HepG2 (cell line): ENCODE measurements at regions not wholly inside any gene's neighbourhood (a gene's known extent, or its start where the extent isn't known, plus 50 kb on each side); places are given as distances from the start of the nearest gene placed in this dataset.

Source experiments
- ATAC-seq: fragments of 200-7000 bp; cut with Tn5 transposase; 3 replicates; pipeline ENCODE4 v1.9.1; 2020; ENCODE audit warnings: mild to moderate bottlenecking, moderate library complexity
- BruUV-seq: library from RNA; stranded (reverse); fragments of 400-500 nt; replicated peaks from 2 replicates; lab custom pipeline; 2021; lab: Mats Ljungman, UMichigan
- CTCF ChIA-PET: fragments of 300-600 bp; formaldehyde crosslinking; extraction: SDS; loops from one replicate; lab custom pipeline; 2021; ENCODE audit warnings: low total read pairs, inconsistent platforms, low intra/inter-chr PET ratio; lab: Yijun Ruan, JAX
- POLR2A ChIA-PET: fragments of 350-600 bp; sonication (Branson Sonifier 250); formaldehyde crosslinking; loops from one replicate; lab custom pipeline; 2020; ENCODE audit warnings: antibody characterized with exemption, inconsistent platforms; lab: Yijun Ruan, JAX
- DNase-seq: peaks from one replicate; pipeline ENCODE4 v3.0.0-alpha.2; 2015; ENCODE audit warnings: low spot score
- FAIRE-seq: peaks from 3 replicates; lab custom pipeline; 2011; peaks lifted over from hg19 to GRCh38; lab: Jason Lieb, UNC
- H2AFZ ChIP-seq: one replicate; pipeline ENCODE4 v1.6.1; 2011; ENCODE audit warnings: low read length, inconsistent platforms
- H3K27ac ChIP-seq: fragments of 300-600 bp; 3 replicates; pipeline ENCODE4 v1.8.0; 2011; ENCODE audit warnings: mixed run types, mild to moderate bottlenecking, mixed read lengths, low read length, inconsistent platforms; ENCODE audit not compliant: insufficient read depth; ENCODE audit errors: extremely low read length
- H3K27me3 ChIP-seq, 2 experiments: fragments of 200-600 bp in 1 of 2; 2 replicates in 1 of 2; 3 replicates in 1 of 2; pipeline versions ENCODE4 v1.6.0 to v1.8.0; 2011; ENCODE audit warnings: low read length in 2 of 2, mild to moderate bottlenecking in 2 of 2, moderate library complexity in 2 of 2, inconsistent platforms in 1 of 2; ENCODE audit not compliant: insufficient read depth in 2 of 2, control insufficient read depth in 1 of 2
- H3K36me3 ChIP-seq, 2 experiments: fragments of 200-600 bp in 1 of 2; replicated peaks in 1 of 2; 2 replicates in 1 of 2; 3 replicates in 1 of 2; pipeline versions ENCODE4 v1.5.1 to v1.8.0; 2011; ENCODE audit warnings: low read length in 2 of 2, inconsistent platforms in 1 of 2; ENCODE audit not compliant: insufficient read depth in 2 of 2, control insufficient read depth in 1 of 2
- H3K4me1 ChIP-seq: 2 replicates; pipeline ENCODE4 v1.5.1; 2012; ENCODE audit warnings: low read length, inconsistent platforms; ENCODE audit not compliant: insufficient read depth
- H3K4me2 ChIP-seq: 2 replicates; pipeline ENCODE4 v1.6.0; 2011; ENCODE audit warnings: low read depth, low read length, inconsistent platforms
- H3K4me3 ChIP-seq, 3 experiments: fragments of 200-600 bp in 1 of 3; sonication (generic), shearing (Covaris generic) in 1 of 3; replicated peaks in 1 of 3; 2 replicates each; pipeline ENCODE4 v1.5.1; 2011 to 2016; ENCODE audit warnings: low read length in 3 of 3, inconsistent platforms in 2 of 3, low read depth in 2 of 3, mild to moderate bottlenecking in 2 of 3, control low read depth in 1 of 3, mixed read lengths in 1 of 3; ENCODE audit not compliant: insufficient read depth in 1 of 3
- H3K79me2 ChIP-seq: one replicate; pipeline ENCODE4 v1.6.1; 2011; ENCODE audit warnings: low read length, inconsistent platforms; ENCODE audit not compliant: insufficient read depth
- H3K9ac ChIP-seq: 2 replicates; pipeline ENCODE4 v1.6.0; 2011; ENCODE audit warnings: mild to moderate bottlenecking, low read depth, low read length, inconsistent platforms; ENCODE audit not compliant: insufficient read depth
- H3K9me3 ChIP-seq: 2 replicates; pipeline ENCODE4 v1.5.1; 2012; ENCODE audit warnings: mild to moderate bottlenecking, low read length
- H4K20me1 ChIP-seq: 2 replicates; pipeline ENCODE4 v1.6.0; 2011; ENCODE audit warnings: inconsistent platforms, mild to moderate bottlenecking, low read length, moderate library complexity; ENCODE audit not compliant: insufficient read depth
- CC2D1A ChIP-seq: sonication (generic); formaldehyde crosslinking; IDR thresholded peaks from 2 replicates; pipeline ENCODE4 v1.8.1; 2023; ENCODE audit warnings: mild to moderate bottlenecking, missing genetic modification reagents
- GATA4 ChIP-seq: sonication (generic); IDR thresholded peaks from 2 replicates; pipeline ENCODE4 v1.6.1; 2016; ENCODE audit warnings: antibody characterized with exemption, low read depth, borderline replicate concordance
- GTF2F1 ChIP-seq: fragments of 150-350 bp; IDR thresholded peaks from 2 replicates; pipeline ENCODE4 v1.6.1; 2014; ENCODE audit warnings: low read length
- IRF2 ChIP-seq: IDR thresholded peaks from 2 replicates; pipeline ENCODE4 v1.6.1; 2018; ENCODE audit warnings: missing genetic modification reagents, missing compliant biosample characterization
- MTF1 ChIP-seq: sonication (generic); formaldehyde crosslinking; IDR thresholded peaks from 2 replicates; pipeline ENCODE4 v1.5.0; 2020; ENCODE audit warnings: missing genetic modification reagents
- MXD1 ChIP-seq: sonication (generic); formaldehyde crosslinking; IDR thresholded peaks from 2 replicates; pipeline ENCODE4 v1.4.0; 2020; ENCODE audit warnings: mild to moderate bottlenecking, missing genetic modification reagents
- MYC ChIP-seq: sonication (generic); formaldehyde crosslinking; IDR thresholded peaks from 2 replicates; pipeline ENCODE4 v1.9.0; 2021; ENCODE audit warnings: missing genetic modification reagents, borderline replicate concordance
- NCOA5 ChIP-seq: sonication (generic); formaldehyde crosslinking; IDR thresholded peaks from 2 replicates; pipeline ENCODE4 v1.4.0; 2020; ENCODE audit warnings: missing genetic modification reagents
- NFKB2 ChIP-seq: sonication (generic); formaldehyde crosslinking; IDR thresholded peaks from 2 replicates; pipeline ENCODE4 v1.4.0; 2020; ENCODE audit warnings: missing genetic modification reagents, borderline replicate concordance
- SALL2 ChIP-seq: sonication (generic); formaldehyde crosslinking; IDR thresholded peaks from 2 replicates; pipeline ENCODE4 v1.8.1; 2023; ENCODE audit warnings: mild to moderate bottlenecking, missing genetic modification reagents, inconsistent platforms
- TEF ChIP-seq: sonication (generic); formaldehyde crosslinking; IDR thresholded peaks from 2 replicates; pipeline ENCODE4 v1.5.0; 2020; ENCODE audit warnings: missing genetic modification reagents
- ZEB1 ChIP-seq: IDR thresholded peaks from 2 replicates; pipeline ENCODE4 v1.6.1; 2012; ENCODE audit warnings: mild to moderate bottlenecking, low read depth, inconsistent platforms; ENCODE audit not compliant: insufficient replicate concordance
- ZNF317 ChIP-seq: sonication (generic); formaldehyde crosslinking; IDR thresholded peaks from 2 replicates; pipeline ENCODE4 v1.5.0; 2020; ENCODE audit warnings: mild to moderate bottlenecking, missing genetic modification reagents
- ZNF333 ChIP-seq: sonication (generic); formaldehyde crosslinking; IDR thresholded peaks from 2 replicates; pipeline ENCODE4 v1.4.0; 2020; ENCODE audit warnings: mild to moderate bottlenecking, missing genetic modification reagents, borderline replicate concordance
- ZNF350 ChIP-seq: sonication (generic); formaldehyde crosslinking; IDR thresholded peaks from 2 replicates; pipeline ENCODE4 v1.4.0; 2020; ENCODE audit warnings: mild to moderate bottlenecking, low read depth, missing genetic modification reagents, borderline replicate concordance
- ZNF451 ChIP-seq: sonication (generic); formaldehyde crosslinking; IDR thresholded peaks from 2 replicates; pipeline ENCODE4 v1.5.0; 2020; ENCODE audit warnings: mild to moderate bottlenecking, missing genetic modification reagents
- ZNF83 ChIP-seq: sonication (generic); formaldehyde crosslinking; IDR thresholded peaks from 2 replicates; pipeline ENCODE4 v1.4.0; 2020; ENCODE audit warnings: missing genetic modification reagents, mild to moderate bottlenecking, borderline replicate concordance
- ZNF883 ChIP-seq: sonication (generic); formaldehyde crosslinking; IDR thresholded peaks from 2 replicates; pipeline ENCODE4 v1.5.1; 2020; ENCODE audit warnings: mild to moderate bottlenecking, missing genetic modification reagents; ENCODE audit errors: not compliant biosample characterization
- in situ Hi-C: cut with HindIII; loops from 2 replicates; pipeline ENCODE4 v1.10.0; 2017; ENCODE audit warnings: low pct_unique_long_range_greater_than_20kb; ENCODE audit not compliant: extremely low pct_ligation_motif_present
- intact Hi-C: fragments of 100-400 bp; cut with micrococcal nuclease; formaldehyde crosslinking; loops from one replicate; pipeline ENCODE4 v1.10.0; 2022; ENCODE audit not compliant: unreplicated experiment
- TF ChIP-seq, protein P1 (sequence below): sonication (generic); formaldehyde crosslinking; IDR thresholded peaks from 2 replicates; pipeline ENCODE4 v1.4.0; 2020; ENCODE audit warnings: mild to moderate bottlenecking, missing genetic modification reagents

DNA sequence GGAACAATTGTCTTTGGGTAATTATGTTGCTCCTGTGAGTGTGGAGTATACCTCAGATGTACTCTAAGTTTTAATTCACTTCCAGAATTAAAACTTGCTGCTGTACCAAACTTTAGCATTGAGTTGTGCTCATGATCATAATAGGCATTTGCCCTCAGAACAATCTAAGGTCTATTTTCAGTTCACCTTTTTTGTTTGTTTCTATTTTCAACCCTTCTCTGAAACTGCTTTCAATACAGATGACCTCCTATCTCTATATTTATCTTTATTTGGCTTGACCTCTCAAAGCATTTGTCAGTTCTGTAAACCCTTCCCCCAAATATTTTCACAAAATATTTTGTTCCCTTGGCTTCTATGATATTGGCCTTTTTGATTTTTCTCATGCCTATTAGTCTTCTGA, 873.0 kb downstream of the OLFM4 start:
- no peaks in the 10 kb centered on the region for H3K27me3 ChIP-seq
- no TSS peak for BruUV-seq
- in situ Hi-C loops (no loop called here), intact Hi-C loops (no loop called here)
- H4K20me1 ChIP-seq: no peaks in the 10 kb centered on the region
- POLR2A ChIA-PET: no interaction called here
- ATAC-seq (no peak), DNase-seq (no peak), FAIRE-seq (no peak)
- H3K4me1 ChIP-seq: no peaks in the 10 kb centered on the region
- CTCF ChIA-PET: no interaction called here
- H3K36me3 ChIP-seq: no peaks in the 10 kb centered on the region
- H3K9me3 ChIP-seq: peaks cover 54% of the 10 kb centered on the region
- H3K4me2 ChIP-seq: no peak overlapping the region
- H2AFZ ChIP-seq: no peak overlapping the region
- no peak overlapping the region for H3K27ac ChIP-seq
- no peak overlapping the region for H3K9ac ChIP-seq
- no peak overlapping the region for H3K4me3 ChIP-seq
- TF ChIP-seq ZNF883 (CRISPR knock-in tag) (no peak), NFKB2 (no peak), MTF1 (CRISPR knock-in tag) (no peak), ZNF350 (CRISPR knock-in tag) (no peak), ZNF333 (CRISPR knock-in tag) (no peak), GTF2F1 (no peak), TEF (CRISPR knock-in tag) (no peak), NCOA5 (CRISPR knock-in tag) (no peak), ZNF83 (CRISPR knock-in tag) (no peak), ZNF317 (no peak), GATA4 (no peak), MYC (CRISPR knock-in tag) (no peak), CC2D1A (CRISPR knock-in tag) (no peak), ZNF451 (CRISPR knock-in tag) (no peak), IRF2 (CRISPR knock-in tag) (no peak), ZEB1 (no peak), SALL2 (no peak), MXD1 (CRISPR knock-in tag) (no peak)
- TF ChIP-seq, protein P1, sequence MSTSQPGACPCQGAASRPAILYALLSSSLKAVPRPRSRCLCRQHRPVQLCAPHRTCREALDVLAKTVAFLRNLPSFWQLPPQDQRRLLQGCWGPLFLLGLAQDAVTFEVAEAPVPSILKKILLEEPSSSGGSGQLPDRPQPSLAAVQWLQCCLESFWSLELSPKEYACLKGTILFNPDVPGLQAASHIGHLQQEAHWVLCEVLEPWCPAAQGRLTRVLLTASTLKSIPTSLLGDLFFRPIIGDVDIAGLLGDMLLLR (CRISPR knock-in tag): no peak
- H3K79me2 ChIP-seq: no peaks in the 10 kb centered on the region
